Psoas muscle (tissue), 7 donors: ENCODE measurements at regions not wholly inside any gene's neighbourhood (a gene's known extent, or its start where the extent isn't known, plus 50 kb on each side); places are given as distances from the start of the nearest gene placed in this dataset.
"Not testable (repeated sequence)": the region's sequence is repeated elsewhere in the genome, so short reads cannot be mapped to it uniquely, and the experiment has no call there.

Experiments
- ATAC-seq, 4 donors: fragments of 200-7000 bp; cut with Tn5 transposase; one replicate each; pipeline ENCODE4 v1.9.1; 2020; ENCODE audit warnings: moderate library complexity in 3 of 4, mild to moderate bottlenecking in 2 of 4
- DNase-seq, 2 donors: peaks; one replicate each; pipeline ENCODE4 v3.0.0-alpha.2; 2020
- H3K27ac ChIP-seq: fragments of 200-600 bp; one replicate; pipeline ENCODE4 v1.8.0; 2022
- H3K27me3 ChIP-seq, 3 donors: fragments of 200-600 bp in 1 of 3; one replicate each; pipeline versions ENCODE4 v1.6.1 to v1.8.0; 2013 to 2022; ENCODE audit warnings: low read length in 2 of 3, mild to moderate bottlenecking in 2 of 3, moderate library complexity in 1 of 3; ENCODE audit not compliant: insufficient read depth in 3 of 3
- H3K36me3 ChIP-seq, 2 donors: fragments of 200-600 bp in 1 of 2; one replicate each; pipeline versions ENCODE4 v1.6.1 to v1.8.0; 2013 to 2022; ENCODE audit warnings: low read depth in 1 of 2, mild to moderate bottlenecking in 1 of 2, moderate library complexity in 1 of 2; ENCODE audit not compliant: insufficient read depth in 1 of 2
- H3K4me1 ChIP-seq: fragments of 200-600 bp; one replicate; pipeline ENCODE4 v1.8.0; 2022
- H3K4me3 ChIP-seq: fragments of 200-600 bp; one replicate; pipeline ENCODE4 v1.8.0; 2022; ENCODE audit warnings: mild to moderate bottlenecking
- H3K9me3 ChIP-seq: fragments of 200-600 bp; one replicate; pipeline ENCODE4 v1.8.0; 2022
- WGBS, 3 donors: extraction: QIAGEN DNeasy Blood & Tissue Kit; methylation state at CpG; one replicate each; pipeline versions ENCODE4 v1.1.6 to v1.1.7; 2013; 5-methylcytosine and 5-hydroxymethylcytosine counted together
- intact Hi-C, 2 donors: fragments of 100-400 bp; cut with DNase I; formaldehyde crosslinking; loops; one replicate each; pipeline versions ENCODE4 v1.11.0 to v1.14.2; 2022
- TF ChIP-seq, protein P1 (sequence below): fragments of 200-600 bp; IDR thresholded peaks from one replicate; pipeline ENCODE4 v1.8.0; 2022; ENCODE audit warnings: antibody characterized with exemption
- donor health status: healthy with polysubstance abuse.
- donor health status: DM: no; HTN: no; CAD: no; lungs with moderate emphysema.
- donor health status: Bipolar disorder and iron deficiency.
- donor health status: healthy.
- donor health status: DM: yes; HTN: yes; CAD: no.
- donor health status: DM: no; HTN: no; CAD: no.
- donor health status: DM: yes; HTN: yes; CAD: no.

DNA sequence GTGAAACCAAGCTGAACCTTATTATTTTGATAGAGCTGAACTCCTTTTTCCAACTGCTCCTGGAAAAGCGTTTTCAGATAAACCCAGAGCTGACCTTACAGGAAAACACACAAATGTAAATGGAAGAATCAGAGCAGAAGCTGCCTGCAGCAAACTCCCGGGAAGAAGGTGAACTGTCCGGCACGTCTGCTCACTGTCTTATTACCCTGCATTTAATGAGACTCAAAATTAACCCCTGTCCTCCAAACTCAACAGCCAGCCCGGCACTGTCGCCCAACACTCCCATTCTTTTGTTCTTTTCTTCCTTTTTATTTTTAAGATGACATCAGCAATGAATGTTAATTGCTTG is 1046.9 kb upstream of the FLRT2 start:
- DNase-seq (no peak), ATAC-seq (no peak)
- intact Hi-C loops, result no loop called here
- H3K4me1 ChIP-seq, result no peaks in the 10 kb centered on the region
- no peaks in the 10 kb centered on the region for H3K36me3 ChIP-seq
- no peak overlapping the region for H3K4me3 ChIP-seq
- no peaks in the 10 kb centered on the region for H3K9me3 ChIP-seq
- TF ChIP-seq, protein P1, sequence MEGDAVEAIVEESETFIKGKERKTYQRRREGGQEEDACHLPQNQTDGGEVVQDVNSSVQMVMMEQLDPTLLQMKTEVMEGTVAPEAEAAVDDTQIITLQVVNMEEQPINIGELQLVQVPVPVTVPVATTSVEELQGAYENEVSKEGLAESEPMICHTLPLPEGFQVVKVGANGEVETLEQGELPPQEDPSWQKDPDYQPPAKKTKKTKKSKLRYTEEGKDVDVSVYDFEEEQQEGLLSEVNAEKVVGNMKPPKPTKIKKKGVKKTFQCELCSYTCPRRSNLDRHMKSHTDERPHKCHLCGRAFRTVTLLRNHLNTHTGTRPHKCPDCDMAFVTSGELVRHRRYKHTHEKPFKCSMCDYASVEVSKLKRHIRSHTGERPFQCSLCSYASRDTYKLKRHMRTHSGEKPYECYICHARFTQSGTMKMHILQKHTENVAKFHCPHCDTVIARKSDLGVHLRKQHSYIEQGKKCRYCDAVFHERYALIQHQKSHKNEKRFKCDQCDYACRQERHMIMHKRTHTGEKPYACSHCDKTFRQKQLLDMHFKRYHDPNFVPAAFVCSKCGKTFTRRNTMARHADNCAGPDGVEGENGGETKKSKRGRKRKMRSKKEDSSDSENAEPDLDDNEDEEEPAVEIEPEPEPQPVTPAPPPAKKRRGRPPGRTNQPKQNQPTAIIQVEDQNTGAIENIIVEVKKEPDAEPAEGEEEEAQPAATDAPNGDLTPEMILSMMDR, result no peak
- no peak overlapping the region for H3K27ac ChIP-seq
- H3K27me3 ChIP-seq, result peaks cover 0 to 2% (median 0%) of the 10 kb centered on the region in 3 donors
- 59 to 73% (median 62%) methylated on average over 6 of the region's 6 CpGs for WGBS, 3 donors

DNA sequence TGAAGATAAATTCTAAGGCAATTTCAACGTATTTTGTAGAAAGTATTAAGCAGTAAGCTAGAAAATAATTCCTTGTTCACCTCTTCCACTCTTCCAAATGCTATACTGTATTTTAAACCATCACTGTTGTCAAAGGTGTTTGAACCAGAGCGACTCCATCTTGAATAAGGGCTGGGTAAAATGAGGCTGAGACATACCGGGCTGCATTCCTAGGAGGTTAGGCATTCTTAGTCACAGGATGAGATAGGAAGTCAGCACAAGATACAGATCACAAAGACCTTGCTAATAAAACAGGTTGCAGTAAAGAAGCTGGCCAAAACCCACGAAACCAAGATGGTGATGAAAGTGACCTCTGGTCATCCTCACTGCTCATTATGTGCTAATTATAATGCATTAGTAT is 1045.7 kb upstream of the FLRT2 start:
- DNase-seq, H3K36me3 ChIP-seq, ATAC-seq, H3K4me1 ChIP-seq, H3K9me3 ChIP-seq, H3K27me3 ChIP-seq, H3K4me3 ChIP-seq, intact Hi-C loops, H3K27ac ChIP-seq: not testable (repeated sequence)
- WGBS, 3 donors, result 86 to 89% (median 86%) methylated on average over 4 of the region's 4 CpGs

DNA sequence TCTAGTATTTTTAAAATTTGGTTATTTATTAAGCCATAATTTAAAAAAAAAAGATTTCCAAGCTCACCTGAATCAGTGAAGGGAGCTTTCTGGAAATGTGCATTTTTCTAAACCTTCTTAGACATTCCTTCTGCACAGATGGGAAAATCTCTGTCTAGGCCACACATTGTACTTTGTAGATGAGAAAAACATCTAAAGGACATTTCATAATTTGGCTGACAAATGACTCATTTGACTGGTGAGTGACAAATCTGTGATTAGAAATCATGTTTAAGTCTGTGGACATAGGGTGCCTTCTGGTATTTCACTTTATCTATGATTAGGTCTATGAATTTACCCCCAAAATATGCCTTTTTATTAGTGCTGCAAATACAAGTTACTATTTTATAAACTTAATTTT is 1044.9 kb upstream of the FLRT2 start:
- ATAC-seq (no peak), DNase-seq (no peak)
- no peaks in the 10 kb centered on the region for H3K4me1 ChIP-seq
- no peaks in the 10 kb centered on the region for H3K9me3 ChIP-seq
- TF ChIP-seq, protein P1, result no peak
- no peak overlapping the region for H3K27ac ChIP-seq
- no peaks in the 10 kb centered on the region for H3K36me3 ChIP-seq
- intact Hi-C loops, result no loop called here
- H3K27me3 ChIP-seq, result peaks cover 0 to 2% (median 0%) of the 10 kb centered on the region in 3 donors
- H3K4me3 ChIP-seq, result no peak overlapping the region

DNA sequence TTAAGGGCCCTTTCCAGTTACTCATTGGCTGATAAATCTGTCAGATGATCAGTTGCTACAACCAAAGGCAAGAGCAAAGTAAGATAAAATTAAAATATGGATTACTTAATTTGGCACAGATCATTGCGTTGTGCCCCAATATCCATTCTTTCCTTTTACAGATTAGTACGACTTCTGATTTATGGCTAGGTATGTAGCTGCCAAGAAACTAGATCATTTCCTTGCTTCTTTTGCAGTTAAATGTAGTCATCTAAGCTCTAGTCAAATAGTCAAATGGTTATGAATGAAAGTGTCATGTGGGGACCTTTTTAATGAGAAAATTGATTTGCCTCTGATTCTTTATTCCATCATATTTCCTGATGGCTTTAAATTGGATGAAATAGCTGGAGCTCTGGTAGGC is 1039.9 kb upstream of the FLRT2 start:
- Histone ChIP-seq H3K27me3 (no peaks in the 10 kb centered on the region), H3K9me3 (no peaks in the 10 kb centered on the region), H3K36me3 (no peaks in the 10 kb centered on the region), H3K4me1 (no peaks in the 10 kb centered on the region), H3K27ac (no peak overlapping the region), H3K4me3 (no peak overlapping the region)
- ATAC-seq, result no peak
- WGBS, 3 donors, result 59 to 64% (median 62%) methylated on average over 2 of the region's 2 CpGs
- intact Hi-C loops, result no loop called here
- DNase-seq, result no peak
- TF ChIP-seq, protein P1, result no peak

DNA sequence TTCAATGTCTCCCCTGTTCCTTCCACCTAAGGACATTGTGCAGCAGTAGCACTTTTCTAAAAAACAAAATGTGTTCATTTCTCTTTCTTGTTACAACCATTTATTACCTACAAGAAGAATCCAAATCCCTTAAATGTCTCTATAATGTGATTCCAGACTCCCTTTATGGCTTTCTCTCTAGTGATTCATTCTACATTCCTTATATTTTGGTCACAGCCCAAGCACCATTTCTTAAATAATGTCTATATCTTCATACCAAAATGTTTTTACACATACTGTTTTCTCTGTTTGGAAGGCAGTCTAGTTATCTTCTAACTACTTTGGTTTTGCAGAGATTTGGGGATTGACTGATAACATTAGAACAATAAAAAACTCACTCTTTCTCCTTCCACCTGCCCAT is 1037.3 kb upstream of the FLRT2 start:
- Histone ChIP-seq H3K9me3 (no peaks in the 10 kb centered on the region), H3K4me1 (no peaks in the 10 kb centered on the region), H3K4me3 (no peak overlapping the region), H3K27me3 (peaks cover 0 to 3% (median 0%) of the 10 kb centered on the region in 3 donors), H3K27ac (no peak overlapping the region), H3K36me3 (no peaks in the 10 kb centered on the region)
- ATAC-seq, result no peak
- TF ChIP-seq, protein P1, result no peak
- intact Hi-C loops, result no loop called here
- no peak for DNase-seq
